Activated CD4-positive, alpha-beta T cell treated with anti-CD3 and anti-CD28 coated beads for 36 hours (primary cell): ENCODE measurements at regions not wholly inside any gene's neighbourhood (a gene's known extent, or its start where the extent isn't known, plus 50 kb on each side); places are given as distances from the start of the nearest gene placed in this dataset.

Source experiments
- ATAC-seq: fragments of 200-7000 bp; cut with Tn5 transposase; one replicate; pipeline ENCODE4 v1.10.0; 2021; ENCODE audit warnings: mild to moderate bottlenecking, moderate library complexity
- CTCF ChIA-PET: fragments of 350-600 bp; sonication (Branson Sonifier 250); formaldehyde crosslinking; loops from one replicate; lab custom pipeline; 2021; ENCODE audit warnings: antibody characterized with exemption; lab: Charles Lee
- POLR2A ChIA-PET: fragments of 350-600 bp; sonication (Branson Sonifier 250); formaldehyde crosslinking; loops from one replicate; lab custom pipeline; 2021; ENCODE audit warnings: antibody characterized with exemption, inconsistent platforms; lab: Charles Lee
- DNase-seq: peaks from one replicate; pipeline ENCODE4 v3.0.0-alpha.2; 2020
- H3K27ac Mint-ChIP-seq: one replicate; pipeline ENCODE4 v1.8.0; 2021; ENCODE audit warnings: mixed read lengths
- H3K27me3 Mint-ChIP-seq: one replicate; pipeline ENCODE4 v1.8.0; 2021; ENCODE audit warnings: mixed read lengths
- H3K36me3 Mint-ChIP-seq: one replicate; pipeline ENCODE4 v1.8.0; 2021; ENCODE audit warnings: low read depth, mixed read lengths
- H3K4me1 Mint-ChIP-seq: one replicate; pipeline ENCODE4 v1.8.0; 2021; ENCODE audit warnings: mixed read lengths
- H3K4me3 Mint-ChIP-seq: one replicate; pipeline ENCODE4 v1.8.0; 2021; ENCODE audit warnings: mild to moderate bottlenecking, moderate library complexity, mixed read lengths
- H3K9me3 Mint-ChIP-seq: one replicate; pipeline ENCODE4 v1.8.0; 2021; ENCODE audit warnings: low read depth, mixed read lengths
- intact Hi-C, 2 experiments: fragments of 100-400 bp; cut with DNase I in 1 of 2; cut with micrococcal nuclease in 1 of 2; formaldehyde crosslinking; loops; one replicate each; pipeline versions ENCODE4 v1.14.2 to v1.15.1; 2022 to 2024; cut with DNase I, micrococcal nuclease

DNA sequence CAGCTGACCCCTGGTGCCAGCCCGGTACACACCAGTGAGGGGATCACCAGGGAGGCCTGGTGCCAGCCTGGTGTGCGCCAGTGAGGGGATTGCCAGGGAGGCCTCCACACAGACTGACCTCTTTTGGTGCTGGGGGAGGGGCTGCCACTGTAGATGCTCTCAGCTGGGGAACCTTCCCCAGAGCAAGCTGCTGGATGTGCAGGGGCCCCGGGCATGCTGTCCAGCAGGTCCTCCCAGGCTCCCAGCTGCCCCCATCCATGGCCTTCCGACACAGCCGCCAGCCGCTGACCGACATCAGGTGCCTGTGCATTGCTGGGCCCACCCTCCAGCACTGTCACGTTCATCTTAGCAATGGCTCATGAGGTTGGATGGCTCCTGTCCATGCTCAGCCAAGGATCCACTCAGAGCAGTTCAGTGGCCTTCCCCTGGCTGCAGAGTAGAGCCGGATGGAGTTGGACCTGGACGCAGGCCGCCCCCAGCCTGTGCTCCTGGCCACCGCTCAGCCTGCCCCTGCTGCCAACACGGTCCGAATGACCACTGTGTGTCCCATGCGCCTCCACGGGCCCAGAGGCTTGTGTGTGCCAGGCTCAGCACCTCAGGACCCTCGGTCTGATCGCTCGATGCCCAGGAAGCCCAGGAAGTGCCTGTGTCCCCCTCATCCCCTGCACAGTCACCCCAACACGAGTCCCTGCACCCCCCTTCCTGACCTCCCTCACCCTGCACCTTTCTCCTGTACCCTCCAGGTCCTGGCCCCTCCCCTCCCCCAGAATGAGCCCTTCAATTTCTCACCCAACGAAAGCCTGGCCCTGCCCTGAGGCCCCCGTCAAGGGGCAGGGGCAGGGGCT lies 95.7 kb downstream of the YTHDF1 start:
- Mint-ChIP-seq H3K27ac (no peak overlapping the region), H3K36me3 (no peaks in the 10 kb centered on the region), H3K4me3 (no peak overlapping the region), H3K4me1 (no peaks in the 10 kb centered on the region), H3K9me3 (no peaks in the 10 kb centered on the region), H3K27me3 (peaks cover 21% of the 10 kb centered on the region)
- POLR2A ChIA-PET = no interaction called here
- CTCF ChIA-PET = no interaction called here
- DNase-seq = no peak
- intact Hi-C loops = no loop called here
- ATAC-seq = no peak

- no peak for ATAC-seq
These were observed 96.6 kb downstream of the YTHDF1 start for GRCh38 chr20:63119121-63119962.

DNA sequence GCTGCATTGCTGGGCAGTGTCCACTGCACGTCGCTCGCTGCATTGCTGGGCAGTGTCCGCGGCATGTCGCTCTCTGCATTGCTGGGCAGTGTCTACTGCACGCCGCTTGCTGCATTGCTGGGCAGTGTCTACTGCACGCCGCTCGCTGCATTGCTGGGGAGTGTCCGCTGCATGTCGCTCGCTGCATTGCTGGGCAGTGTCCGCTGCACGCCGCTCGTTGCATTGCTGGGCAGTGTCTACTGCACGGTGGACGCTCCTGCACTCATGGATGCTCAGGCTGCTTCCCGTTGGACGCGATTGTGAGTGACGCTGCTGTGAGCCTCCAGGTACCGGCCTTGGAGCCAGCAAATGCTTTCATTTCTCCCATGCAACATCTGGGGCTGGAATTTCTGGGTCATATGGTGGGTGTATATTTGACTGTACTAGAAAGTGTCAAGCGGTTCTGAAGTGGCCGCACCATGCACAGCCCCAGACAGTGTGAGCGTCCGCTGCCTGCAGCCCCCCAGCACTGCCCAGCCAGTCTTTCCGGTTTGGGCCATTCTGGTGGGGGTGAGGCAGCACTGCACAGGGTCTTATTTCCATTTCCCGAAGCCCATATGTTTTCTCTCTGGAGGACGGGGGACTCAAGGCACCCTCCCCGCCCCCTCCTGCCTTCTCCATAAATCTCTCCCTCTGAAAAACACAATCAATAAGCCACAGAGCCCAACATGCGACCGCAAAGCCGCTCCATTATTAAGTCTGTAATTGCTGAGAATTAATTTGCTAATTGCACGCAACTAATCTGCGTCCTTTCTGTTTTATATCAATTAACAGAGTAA lies 97.4 kb downstream of the YTHDF1 start:
- ATAC-seq = no peak
- intact Hi-C loops = no loop called here
- Mint-ChIP-seq H3K4me1 (no peaks in the 10 kb centered on the region), H3K4me3 (no peak overlapping the region), H3K27me3 (peaks cover 28% of the 10 kb centered on the region), H3K36me3 (no peaks in the 10 kb centered on the region), H3K9me3 (no peaks in the 10 kb centered on the region), H3K27ac (no peak overlapping the region)
- POLR2A ChIA-PET = no interaction called here
- CTCF ChIA-PET = no interaction called here
- no peak for DNase-seq

More at GRCh38 chr20:63119121-63119962, 96.6 kb downstream of the YTHDF1 start:
- Mint-ChIP-seq H3K9me3 (no peaks in the 10 kb centered on the region), H3K27ac (no peak overlapping the region), H3K4me3 (no peak overlapping the region), H3K27me3 (peaks cover 25% of the 10 kb centered on the region), H3K4me1 (no peaks in the 10 kb centered on the region), H3K36me3 (no peaks in the 10 kb centered on the region)
- ChIA-PET CTCF (no interaction called here), POLR2A (no interaction called here)
- intact Hi-C loops = no loop called here
- DNase-seq = no peak

DNA sequence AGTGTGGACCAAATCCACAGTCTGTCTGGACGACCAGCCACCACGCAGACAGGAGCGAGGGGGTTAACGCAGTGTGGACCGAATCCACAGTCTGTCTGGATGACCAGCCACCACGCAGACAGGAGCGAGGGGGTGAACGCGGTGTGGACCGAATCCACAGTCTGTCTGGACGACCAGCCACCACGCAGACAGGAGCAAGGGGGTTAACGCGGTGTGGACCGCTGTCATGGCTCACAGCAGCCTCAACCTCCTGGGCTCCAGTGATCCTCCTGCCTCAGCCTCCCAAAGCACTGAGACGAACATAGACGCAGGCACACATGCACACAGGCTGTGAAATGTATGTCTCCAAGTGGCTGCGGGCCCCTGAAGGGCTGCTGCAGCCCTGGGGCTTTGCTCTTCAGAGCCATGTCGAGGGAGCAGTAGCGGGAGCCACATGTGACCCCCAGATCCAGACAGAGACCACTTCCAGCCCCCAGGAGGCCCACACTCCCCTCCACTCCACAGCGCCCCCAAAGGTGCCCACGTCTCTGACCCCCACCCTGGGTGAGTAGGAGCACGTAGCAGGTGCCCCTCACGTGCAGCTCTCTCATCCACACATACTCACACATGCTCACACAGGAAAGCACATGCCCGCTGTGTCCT lies 98.1 kb downstream of the YTHDF1 start:
- no peak overlapping the region for H3K4me3 Mint-ChIP-seq
- H3K9me3 Mint-ChIP-seq = no peaks in the 10 kb centered on the region
- intact Hi-C loops = no loop called here
- ATAC-seq = no peak
- no peak overlapping the region for H3K27ac Mint-ChIP-seq
- no peak for DNase-seq
- POLR2A ChIA-PET = no interaction called here
- H3K36me3 Mint-ChIP-seq = no peaks in the 10 kb centered on the region
- CTCF ChIA-PET = no interaction called here
- no peaks in the 10 kb centered on the region for H3K4me1 Mint-ChIP-seq
- H3K27me3 Mint-ChIP-seq = peaks cover 28% of the 10 kb centered on the region

GRCh38 chr20:63117151-63117550 lies 98.8 kb downstream of the YTHDF1 start:
- H3K27ac Mint-ChIP-seq = no peak overlapping the region
- H3K4me3 Mint-ChIP-seq = no peak overlapping the region
- peaks cover 28% of the 10 kb centered on the region for H3K27me3 Mint-ChIP-seq
- DNase-seq (no peak), ATAC-seq (no peak)
- ChIA-PET CTCF (interaction anchor here (0.6 kb wide), 1 partner anchor 24 kb away, joined by 3 read pairs; no protein-coding TSS in a partner anchor), POLR2A (no interaction called here)
- no peaks in the 10 kb centered on the region for H3K9me3 Mint-ChIP-seq
- H3K36me3 Mint-ChIP-seq = no peaks in the 10 kb centered on the region
- no peaks in the 10 kb centered on the region for H3K4me1 Mint-ChIP-seq
- intact Hi-C loops = no loop called here

- ATAC-seq (no peak), DNase-seq (peak; percentile 39)
- ChIA-PET CTCF (interaction anchor here (0.6 kb wide), 1 partner anchor 25 kb away, joined by 3 read pairs; no protein-coding TSS in a partner anchor), POLR2A (no interaction called here)
- Mint-ChIP-seq H3K9me3 (peaks cover 4% of the 10 kb centered on the region), H3K27me3 (peaks cover 28% of the 10 kb centered on the region), H3K4me3 (no peak overlapping the region), H3K36me3 (no peaks in the 10 kb centered on the region), H3K4me1 (no peaks in the 10 kb centered on the region), H3K27ac (no peak overlapping the region)
- intact Hi-C loops = no loop called here
These were observed 99.4 kb downstream of the YTHDF1 start for GRCh38 chr20:63116412-63117106.

DNA sequence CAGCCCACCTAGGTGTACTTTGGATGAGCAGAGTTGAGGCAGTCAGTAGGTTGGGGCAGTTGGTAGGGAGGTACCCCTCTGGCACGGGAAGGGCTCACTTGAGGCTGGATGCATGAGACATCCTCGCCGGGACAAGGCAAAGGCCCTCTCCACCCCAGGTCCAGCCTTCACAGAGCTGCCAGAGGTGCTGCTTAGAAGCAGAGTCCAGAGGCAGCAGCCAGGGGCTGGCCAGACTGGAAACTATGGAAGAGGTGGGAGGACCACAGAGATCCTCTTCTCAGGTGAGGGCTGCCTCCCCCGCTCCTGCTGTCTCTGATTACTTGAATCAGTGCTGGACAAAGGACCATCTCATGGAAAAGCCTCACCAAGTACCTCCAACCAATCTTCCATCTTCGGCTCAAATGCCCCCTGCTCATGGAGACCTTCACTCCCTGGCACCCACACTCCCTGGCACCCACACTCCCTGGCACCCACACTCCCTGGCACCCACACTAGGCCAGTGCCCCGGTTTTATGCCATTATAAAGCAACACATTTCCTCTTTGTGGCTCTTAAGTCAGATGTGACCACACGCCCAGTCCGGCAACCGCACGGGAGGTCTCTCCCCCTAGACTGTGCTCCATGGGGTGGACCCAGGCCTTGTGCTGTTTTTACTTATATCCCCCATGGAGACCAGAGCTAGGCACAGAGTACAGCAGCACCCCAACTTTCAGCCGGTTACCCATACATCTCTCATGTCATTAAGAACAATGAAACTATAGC lies 100.1 kb downstream of the YTHDF1 start:
- ATAC-seq = no peak
- intact Hi-C loops = no loop called here
- CTCF ChIA-PET = no interaction called here

GRCh38 chr20:63114693-63115311 lies 101.1 kb downstream of the YTHDF1 start:
- no peak for DNase-seq
- intact Hi-C loops = no loop called here
- Mint-ChIP-seq H3K36me3 (no peaks in the 10 kb centered on the region), H3K27me3 (peaks cover 28% of the 10 kb centered on the region), H3K27ac (no peak overlapping the region), H3K4me1 (no peaks in the 10 kb centered on the region), H3K9me3 (peaks cover 8% of the 10 kb centered on the region), H3K4me3 (no peak overlapping the region)
- no peak for ATAC-seq
- POLR2A ChIA-PET = no interaction called here
- CTCF ChIA-PET = no interaction called here

More for the DNA sequence above, 100.1 kb downstream of the YTHDF1 start:
- no peak for DNase-seq
- Mint-ChIP-seq H3K4me3 (no peak overlapping the region), H3K9me3 (peaks cover 6% of the 10 kb centered on the region), H3K27ac (no peak overlapping the region), H3K27me3 (peaks cover 28% of the 10 kb centered on the region), H3K36me3 (no peaks in the 10 kb centered on the region), H3K4me1 (no peaks in the 10 kb centered on the region)
- POLR2A ChIA-PET = no interaction called here

DNA sequence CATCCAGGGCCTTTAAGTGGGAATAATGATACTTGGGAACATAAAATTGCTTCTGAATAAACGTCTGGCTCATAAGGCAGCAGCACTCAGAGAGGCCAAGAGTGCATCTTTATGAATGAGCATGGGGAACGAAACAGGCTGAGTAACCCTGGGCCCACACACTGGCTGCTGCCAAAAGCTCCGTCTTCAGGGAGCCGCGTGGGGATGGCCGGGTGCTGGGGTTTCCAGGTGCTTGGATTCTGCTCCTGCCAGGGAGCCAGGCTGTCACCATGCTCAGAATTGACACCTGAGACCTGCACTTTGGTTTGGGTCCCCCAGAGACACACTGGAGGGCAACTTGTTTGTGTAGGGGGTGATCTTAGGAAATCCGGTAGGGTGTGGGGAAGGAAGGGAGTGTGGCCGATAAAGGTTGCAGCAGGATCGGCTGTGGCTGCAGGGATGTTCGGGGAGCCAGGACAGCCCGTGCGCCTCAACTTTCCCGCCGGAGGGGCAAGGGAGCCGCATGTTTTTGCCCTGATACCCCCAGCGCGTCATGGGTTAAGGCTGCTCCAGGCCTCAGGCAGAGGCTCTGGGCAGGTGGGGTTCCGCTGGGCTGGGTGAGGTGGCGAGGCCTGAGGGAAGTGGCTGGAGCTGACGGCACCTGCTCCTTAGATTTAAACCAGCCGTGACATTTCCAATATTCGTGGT lies 101.8 kb downstream of the YTHDF1 start:
- H3K36me3 Mint-ChIP-seq = no peaks in the 10 kb centered on the region
- POLR2A ChIA-PET = no interaction called here
- ATAC-seq (no peak), DNase-seq (no peak)
- H3K27me3 Mint-ChIP-seq = peaks cover 28% of the 10 kb centered on the region
- peaks cover 8% of the 10 kb centered on the region for H3K9me3 Mint-ChIP-seq
- no peak overlapping the region for H3K4me3 Mint-ChIP-seq
- no peak overlapping the region for H3K27ac Mint-ChIP-seq
- CTCF ChIA-PET = no interaction called here
- intact Hi-C loops = no loop called here
- no peaks in the 10 kb centered on the region for H3K4me1 Mint-ChIP-seq
